H1 (cell line): ENCODE measurements at regions not wholly inside any gene's neighbourhood (a gene's known extent, or its start where the extent isn't known, plus 50 kb on each side); places are given as distances from the start of the nearest gene placed in this dataset.

ENCODE experiments used
- CTCF ChIP-seq, 3 experiments: IDR thresholded peaks; 1 replicate in 2 of 3; 2 replicates in 1 of 3; pipeline versions ENCODE4 v1.5.1 to v1.6.1; 2011; ENCODE audit warnings: low read length in 3 of 3, mild to moderate bottlenecking in 3 of 3, inconsistent platforms in 2 of 3, low read depth in 1 of 3, moderate library complexity in 1 of 3; ENCODE audit not compliant: insufficient read depth in 1 of 3; ENCODE audit errors: control extremely low read depth in 1 of 3
- EGR1 ChIP-seq: IDR thresholded peaks from 2 replicates; pipeline ENCODE4 v1.6.1; 2011; ENCODE audit warnings: low read depth, low read length, borderline replicate concordance
- EP300 ChIP-seq, 2 experiments: IDR thresholded peaks; 1 replicate in 1 of 2; 2 replicates in 1 of 2; pipeline ENCODE4 v1.6.1; 2011 to 2012; ENCODE audit warnings: low read depth in 2 of 2, low read length in 2 of 2, mild to moderate bottlenecking in 2 of 2, borderline replicate concordance in 1 of 2, inconsistent platforms in 1 of 2, moderate library complexity in 1 of 2
- GABPA ChIP-seq: IDR thresholded peaks from 2 replicates; pipeline ENCODE4 v1.6.1; 2011; ENCODE audit warnings: mild to moderate bottlenecking, low read length, moderate library complexity, borderline replicate concordance; ENCODE audit not compliant: insufficient read depth
- POLR2AphosphoS5 ChIP-seq: IDR thresholded peaks from 2 replicates; pipeline ENCODE4 v1.6.1; 2011; ENCODE audit warnings: low read depth, low read length
- RAD21 ChIP-seq, 2 experiments: IDR thresholded peaks in 1 of 2; conservative IDR thresholded peaks in 1 of 2; 2 replicates each; pipeline ENCODE4 v1.6.1; 2011; ENCODE audit warnings: low read depth in 2 of 2, low read length in 2 of 2, improper control_type of control experiment in 1 of 2, inconsistent platforms in 1 of 2, mild to moderate bottlenecking in 1 of 2, moderate library complexity in 1 of 2
- RNF2 ChIP-seq: fragments of 200-900, 300-1000 bp; sonication (generic); IDR thresholded peaks from 2 replicates; pipeline ENCODE4 v1.7.1; 2016; ENCODE audit warnings: borderline replicate concordance, low read depth, mild to moderate bottlenecking, antibody characterized with exemption, low read length; ENCODE audit not compliant: poor library complexity, severe bottlenecking; ENCODE audit errors: missing control alignments
- SIN3A ChIP-seq, 2 experiments: IDR thresholded peaks in 1 of 2; conservative IDR thresholded peaks in 1 of 2; 2 replicates each; pipeline ENCODE4 v1.6.1; 2011 to 2012; ENCODE audit warnings: low read length in 2 of 2, improper control_type of control experiment in 1 of 2, low read depth in 1 of 2, mild to moderate bottlenecking in 1 of 2
- TF ChIP-seq, protein P1 (sequence below): IDR thresholded peaks from 2 replicates; pipeline ENCODE4 v1.6.1; 2012; ENCODE audit warnings: inconsistent platforms

- no peak for TF ChIP-seq EGR1
- TF ChIP-seq CTCF (IDR thresholded peaks at IDR 0.05; ENCODE audit: control extremely low read depth in 1 of 3, insufficient read depth in 1 of 3, low read depth in 1 of 3, low read length in 3 of 3), result no peak
- TF ChIP-seq RNF2, result no peak
- TF ChIP-seq POLR2AphosphoS5, result no peak
- TF ChIP-seq SIN3A (conservative IDR thresholded peaks at IDR 0.05 in 1 of 2, IDR thresholded peaks at IDR 0.05 in 1 of 2; ENCODE audit: low read depth in 1 of 2, low read length in 2 of 2), result no peak
- TF ChIP-seq RAD21 (IDR thresholded peaks at IDR 0.05 in 1 of 2, conservative IDR thresholded peaks at IDR 0.05 in 1 of 2; ENCODE audit: low read depth in 2 of 2, low read length in 2 of 2), result no peak
- TF ChIP-seq GABPA, result no peak
- TF ChIP-seq, protein P1, sequence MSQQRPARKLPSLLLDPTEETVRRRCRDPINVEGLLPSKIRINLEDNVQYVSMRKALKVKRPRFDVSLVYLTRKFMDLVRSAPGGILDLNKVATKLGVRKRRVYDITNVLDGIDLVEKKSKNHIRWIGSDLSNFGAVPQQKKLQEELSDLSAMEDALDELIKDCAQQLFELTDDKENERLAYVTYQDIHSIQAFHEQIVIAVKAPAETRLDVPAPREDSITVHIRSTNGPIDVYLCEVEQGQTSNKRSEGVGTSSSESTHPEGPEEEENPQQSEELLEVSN, result no peak
- TF ChIP-seq EP300 (IDR thresholded peaks at IDR 0.05; ENCODE audit: borderline replicate concordance in 1 of 2, low read depth in 2 of 2, low read length in 2 of 2), result no peak
These were observed 301.7 kb upstream of the KAZN start for GRCh38 chr1:14296795-14297194.
